T-helper 22 cell (primary cell): ENCODE measurements at regions not wholly inside any gene's neighbourhood (a gene's known extent, or its start where the extent isn't known, plus 50 kb on each side); places are given as distances from the start of the nearest gene placed in this dataset.

Experiments used
- DNase-seq: peaks from one replicate; pipeline ENCODE4 v3.0.0-alpha.2; 2020; ENCODE audit warnings: low read depth

DNA sequence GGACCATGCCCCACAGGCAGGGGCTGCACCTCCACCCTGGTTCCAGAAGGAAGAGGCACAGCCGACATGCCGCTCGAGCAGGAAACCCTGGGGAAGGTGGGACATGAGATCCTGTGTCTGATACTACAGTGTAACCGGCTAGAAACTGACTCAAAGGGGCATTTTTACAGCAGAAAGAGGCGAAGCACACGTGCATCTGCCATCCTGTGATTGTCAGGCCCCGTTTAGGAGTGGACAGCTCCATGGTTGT lies 62.7 kb downstream of the SIK1 start:
- no peak for DNase-seq

DNA sequence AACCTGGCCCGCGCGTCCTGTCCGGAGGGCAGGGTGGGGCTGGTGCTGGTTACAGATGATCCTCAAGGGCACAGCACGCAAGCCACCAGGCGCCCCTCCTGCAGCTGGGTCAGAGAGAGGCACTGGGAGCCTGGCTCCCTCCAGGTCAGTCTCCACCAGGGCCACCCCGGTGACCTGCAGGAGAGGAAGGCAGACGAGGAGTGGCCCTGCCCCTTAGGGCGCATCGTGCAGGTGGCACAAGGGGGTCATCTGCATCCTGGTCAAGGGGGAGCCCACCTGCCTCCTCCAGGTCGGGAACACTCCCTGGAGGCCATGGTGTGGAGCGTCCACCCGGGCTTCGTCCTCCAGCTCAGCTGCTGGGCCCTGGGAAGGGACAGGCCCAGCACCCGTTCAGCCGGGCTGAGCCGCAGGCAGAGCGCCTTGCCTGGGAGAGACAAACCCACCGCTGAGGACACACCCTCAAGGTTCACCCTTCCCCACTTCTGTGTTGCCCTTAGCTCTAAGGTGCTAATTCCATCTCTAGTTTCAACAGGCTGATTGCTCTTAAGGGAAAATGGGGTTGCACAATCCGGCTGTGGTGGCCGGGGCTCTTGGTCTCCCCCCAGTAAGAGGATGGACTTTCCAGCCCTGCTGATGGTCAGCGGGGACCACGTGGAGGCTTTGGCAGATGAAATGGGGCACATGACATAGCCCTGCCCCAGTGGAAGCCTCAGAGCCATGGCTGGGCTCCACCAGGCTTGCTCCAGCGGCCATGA lies 63.2 kb downstream of the SIK1 start:
- no peak for DNase-seq

DNA sequence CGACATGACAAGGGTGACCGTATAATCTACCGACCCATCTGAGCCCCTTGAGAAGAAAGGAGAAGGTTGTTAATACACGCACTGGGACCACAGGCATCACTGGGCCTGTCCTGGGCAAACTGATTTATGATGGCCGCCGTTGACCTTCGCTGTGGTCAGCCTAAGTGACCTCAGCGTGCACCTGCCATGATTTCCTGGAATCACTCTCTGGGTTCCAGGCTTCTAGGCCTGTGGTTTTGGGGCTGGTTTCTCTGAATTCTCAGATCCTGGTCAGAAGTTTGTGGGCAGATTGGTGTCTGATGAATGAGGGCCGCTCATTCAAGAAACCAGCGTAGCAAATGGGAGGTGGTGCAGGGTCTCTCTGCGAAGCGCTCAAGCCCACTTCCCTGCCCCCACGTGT lies 64.0 kb downstream of the SIK1 start:
- no peak for DNase-seq

DNA sequence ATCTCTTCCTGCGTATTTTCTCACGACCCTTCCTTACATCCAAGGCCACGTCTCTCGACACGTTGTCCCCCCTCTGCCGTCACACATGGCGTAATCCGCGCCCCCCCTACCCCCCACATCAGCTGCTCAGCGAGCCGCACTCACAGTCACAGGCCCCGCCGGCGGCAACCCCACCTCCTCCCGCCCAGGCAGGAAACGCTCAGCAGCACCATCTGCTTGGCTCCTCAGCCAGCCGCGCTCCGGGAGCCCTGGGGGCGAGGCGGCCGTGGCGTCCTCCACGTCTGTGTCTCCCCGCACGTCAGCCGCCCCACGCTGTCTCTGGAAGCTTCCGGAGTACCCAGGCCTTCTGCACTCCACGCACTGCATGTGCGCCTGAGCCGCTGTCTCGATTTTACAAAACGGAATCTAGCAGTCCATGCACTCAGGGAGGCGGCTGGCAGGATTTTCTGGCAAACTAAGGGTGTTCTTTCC lies 64.6 kb downstream of the SIK1 start:
- DNase-seq: peak; percentile 72

DNA sequence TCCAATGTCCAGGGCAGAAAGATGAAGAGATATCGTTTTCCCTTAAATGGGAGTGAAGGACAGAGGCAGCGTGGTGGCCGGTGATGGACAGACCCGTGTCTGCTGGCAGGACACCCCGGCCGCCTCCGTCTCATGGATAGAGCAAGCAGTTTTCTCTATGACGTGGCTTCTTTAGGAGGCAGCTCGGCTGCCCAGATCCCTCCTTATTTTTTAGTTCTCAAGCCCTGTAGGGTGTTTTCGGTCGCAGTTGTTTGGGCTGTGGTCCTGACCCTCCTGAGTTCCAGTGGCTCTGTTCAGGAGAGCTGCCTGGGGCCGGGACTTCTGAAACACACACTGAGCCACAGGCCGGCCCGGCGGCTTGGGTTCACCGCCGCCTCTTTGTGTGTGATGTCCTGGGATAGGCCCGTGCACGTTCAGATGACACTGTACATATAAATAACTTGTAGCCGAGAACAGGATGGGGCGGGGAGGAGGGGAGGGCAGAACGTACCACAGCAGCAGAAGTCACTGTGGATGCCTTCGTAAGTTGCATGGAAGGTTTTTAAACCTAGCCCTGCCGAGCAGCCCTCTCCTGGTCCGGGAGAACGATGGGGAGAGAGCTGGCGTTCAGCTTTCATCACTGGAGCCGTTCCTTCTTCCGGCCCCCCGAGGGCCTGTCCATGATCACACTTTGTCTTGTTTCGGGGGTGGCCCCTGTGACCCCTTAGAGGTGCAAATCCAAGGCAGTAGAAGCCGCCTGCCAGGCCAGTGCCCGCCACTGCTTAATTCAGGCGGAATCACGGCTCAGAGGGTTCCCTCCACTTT lies 65.2 kb downstream of the SIK1 start:
- DNase-seq: peak; percentile 34

DNA sequence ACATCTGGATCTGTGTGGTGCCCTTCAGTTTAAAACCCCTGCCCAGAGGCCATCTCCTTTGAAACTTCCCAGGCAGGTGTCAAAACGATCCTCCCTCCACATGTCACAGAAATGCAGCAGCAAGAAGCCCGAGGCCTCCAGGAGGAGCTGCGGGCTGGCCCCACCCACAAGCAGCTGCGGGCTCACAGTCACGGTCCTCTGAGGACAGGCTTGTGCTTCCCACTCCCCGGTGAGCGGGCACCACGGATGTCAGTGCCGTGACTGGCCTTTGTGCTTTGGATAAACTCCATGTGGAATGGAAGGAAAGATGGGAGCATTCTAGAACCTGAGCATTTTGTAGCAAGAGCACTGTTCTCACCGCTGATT lies 65.8 kb downstream of the SIK1 start:
- DNase-seq: no peak

DNA sequence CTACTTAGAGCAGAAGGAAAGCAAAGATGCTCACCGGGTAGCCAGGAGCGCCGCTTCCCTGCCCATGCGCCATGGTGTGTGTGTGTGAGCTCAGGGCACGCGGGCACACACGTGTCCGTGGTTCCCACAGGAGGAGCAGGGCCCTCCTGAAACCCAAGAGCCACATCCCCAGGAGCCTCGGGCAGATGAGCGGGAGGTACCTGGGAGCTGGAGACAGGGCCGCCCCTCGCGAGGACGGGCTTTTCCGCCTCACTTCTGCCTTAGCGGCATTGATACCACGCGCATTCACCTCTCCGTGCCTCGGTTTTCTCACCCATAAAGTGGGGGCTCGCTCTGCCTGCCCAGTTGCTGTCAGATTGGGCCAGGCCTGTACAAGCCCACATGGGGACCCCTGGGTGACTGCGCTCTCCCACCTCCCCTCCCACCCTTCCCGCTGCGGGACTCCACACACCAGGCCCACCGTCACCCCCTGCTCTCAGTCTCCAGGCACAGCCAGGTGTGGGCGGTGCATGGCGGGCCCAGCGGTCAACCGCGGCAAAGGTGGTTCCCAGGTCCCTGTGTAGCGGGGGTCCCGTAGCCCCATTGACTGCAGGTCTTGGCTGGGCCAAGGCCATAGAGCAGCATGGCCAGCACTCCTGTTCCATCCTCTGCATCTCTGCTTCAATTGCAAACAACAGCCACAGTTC lies 66.3 kb downstream of the SIK1 start:
- DNase-seq: no peak

DNA sequence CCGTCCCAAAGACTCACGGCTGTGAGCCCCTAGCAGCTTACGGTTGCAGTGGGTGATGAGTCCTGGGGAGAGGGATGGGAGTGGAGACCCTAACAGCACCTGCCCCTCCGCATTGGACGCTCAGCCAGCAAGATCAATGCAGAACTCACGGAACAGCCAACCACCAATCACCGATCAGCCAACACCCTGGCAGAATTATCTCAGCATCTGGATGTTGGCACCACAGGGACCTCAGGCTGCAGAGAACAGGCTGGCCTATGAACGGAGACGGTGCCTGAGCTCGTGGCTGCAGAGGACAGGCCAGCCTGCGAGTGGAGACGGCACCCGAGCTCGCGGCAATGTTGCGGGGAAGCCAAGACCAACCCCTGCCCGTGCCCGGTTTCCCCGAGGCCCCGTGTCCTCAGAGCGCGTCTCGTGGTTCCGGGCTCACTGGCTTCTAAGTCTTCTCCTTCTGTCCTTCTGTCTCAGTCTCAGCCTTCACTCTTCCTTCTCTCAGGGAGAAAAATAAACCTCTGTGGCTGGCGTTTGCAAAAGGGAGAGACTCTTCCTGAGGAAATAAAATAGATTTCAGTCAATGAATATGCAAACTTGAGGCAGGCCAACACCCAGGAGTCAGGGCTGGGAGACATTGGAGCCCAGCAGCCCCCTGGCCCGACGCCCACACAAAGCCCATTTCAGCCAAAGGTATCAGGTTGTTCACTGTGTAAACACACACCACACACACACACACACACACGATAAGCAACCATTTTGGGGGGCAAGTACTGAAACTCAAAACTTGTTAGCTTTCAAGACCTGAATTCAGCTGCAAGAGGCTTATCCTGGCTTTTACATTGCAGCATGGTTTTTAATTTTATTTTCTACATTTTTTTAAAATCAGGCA lies 67.8 kb downstream of the SIK1 start:
- no peak for DNase-seq

DNA sequence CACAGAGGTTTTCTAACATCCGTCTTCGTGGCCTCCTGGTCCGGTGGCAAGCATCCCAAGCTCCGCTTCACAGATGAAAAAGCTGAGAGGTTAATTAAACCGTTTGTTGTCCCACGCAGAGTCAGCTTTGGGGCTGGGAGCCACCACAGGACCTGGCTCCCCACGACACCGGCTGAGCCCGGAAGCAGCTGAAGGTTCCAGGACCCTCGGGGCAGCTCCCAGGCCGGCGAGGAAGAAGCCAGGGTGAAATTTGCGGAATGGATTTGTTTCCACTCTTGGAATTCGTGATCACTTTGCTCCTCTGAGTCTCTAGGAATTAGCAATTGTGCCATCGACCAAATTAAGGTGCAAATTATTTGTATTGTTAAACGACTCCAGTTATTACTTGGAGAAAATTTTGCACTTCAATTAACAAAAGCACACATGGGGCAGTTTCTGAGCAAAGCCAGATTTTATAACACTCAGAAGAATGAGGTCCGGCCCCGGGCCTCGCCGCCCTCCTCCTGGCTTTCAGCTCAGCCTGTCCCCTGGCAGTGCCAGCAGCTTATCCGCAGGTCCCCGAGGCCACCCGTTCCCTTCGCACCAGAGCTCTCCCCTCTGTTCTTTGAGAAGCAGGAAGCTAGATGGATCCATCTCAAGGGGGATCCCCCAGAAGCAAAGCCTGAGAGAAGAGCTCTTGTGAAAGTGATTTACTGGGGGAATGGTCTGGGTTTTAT lies 69.1 kb downstream of the SIK1 start:
- DNase-seq: no peak

DNA sequence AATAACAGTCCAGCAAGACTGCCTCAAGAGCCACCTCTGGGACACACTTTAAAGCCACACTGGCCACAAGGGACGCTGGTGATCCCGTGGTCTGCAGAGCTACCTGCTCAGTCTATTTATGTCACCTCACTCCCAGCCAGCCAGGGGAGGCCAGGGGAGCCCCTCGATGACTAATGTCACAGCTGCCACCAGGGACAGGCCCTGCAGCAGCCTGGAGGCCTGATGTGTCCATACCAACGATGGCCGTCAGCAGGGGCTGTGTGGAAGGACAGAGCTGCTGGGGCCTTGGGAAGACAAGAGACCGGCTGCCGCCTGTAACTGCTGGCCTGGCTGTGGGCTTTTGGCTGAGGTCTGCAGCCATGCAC lies 71.0 kb downstream of the SIK1 start:
- no peak for DNase-seq

DNA sequence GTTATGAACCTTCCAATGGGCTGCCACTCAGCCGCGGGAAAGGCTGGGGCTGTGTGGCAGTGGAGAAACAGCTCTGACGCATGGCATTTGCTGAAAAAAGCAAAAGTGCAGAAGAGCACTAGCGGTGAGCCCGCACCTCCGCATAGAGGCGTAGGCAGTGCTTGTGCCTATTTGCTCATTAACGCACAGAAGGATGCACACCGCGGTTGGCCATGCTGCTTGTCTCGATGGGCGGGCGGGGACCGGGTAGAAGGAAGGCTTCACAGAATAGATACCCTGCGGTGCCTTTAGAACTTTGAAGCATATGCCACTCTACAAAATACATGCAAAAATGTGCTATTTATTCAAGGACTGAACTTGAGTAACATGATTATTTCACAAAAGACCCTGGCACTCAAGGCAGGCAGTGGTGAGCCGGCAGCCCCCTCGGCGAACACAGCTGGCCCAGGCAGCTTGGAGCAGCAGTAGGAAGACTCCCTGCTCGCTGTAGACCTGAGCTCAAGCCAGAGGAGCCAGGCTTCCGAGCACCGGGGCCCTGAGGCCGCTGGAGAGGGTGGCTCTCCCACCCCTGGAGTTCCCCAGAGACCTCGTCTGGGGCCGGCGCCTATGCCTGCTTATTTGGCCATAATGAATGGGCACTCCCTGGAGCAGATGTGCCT lies 71.5 kb downstream of the SIK1 start:
- no peak for DNase-seq

DNA sequence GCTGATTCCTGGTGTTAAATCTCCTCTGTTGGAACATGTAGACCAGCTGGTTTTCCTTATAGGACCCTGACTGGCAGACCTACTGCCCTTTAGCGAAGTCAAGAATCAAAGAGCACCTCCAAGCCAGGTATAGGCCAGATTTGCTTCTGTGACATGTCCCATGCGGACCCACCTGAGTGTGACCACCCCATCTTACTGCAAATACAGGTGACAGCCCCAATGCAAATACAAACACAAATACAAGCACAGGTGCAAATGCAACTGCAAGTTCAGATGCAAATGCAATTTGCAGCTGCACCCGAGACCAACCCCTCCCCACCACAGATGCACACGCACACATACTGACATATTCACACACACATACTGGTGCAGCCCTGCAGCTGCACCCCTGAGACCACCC lies 72.3 kb downstream of the SIK1 start:
- no peak for DNase-seq

DNA sequence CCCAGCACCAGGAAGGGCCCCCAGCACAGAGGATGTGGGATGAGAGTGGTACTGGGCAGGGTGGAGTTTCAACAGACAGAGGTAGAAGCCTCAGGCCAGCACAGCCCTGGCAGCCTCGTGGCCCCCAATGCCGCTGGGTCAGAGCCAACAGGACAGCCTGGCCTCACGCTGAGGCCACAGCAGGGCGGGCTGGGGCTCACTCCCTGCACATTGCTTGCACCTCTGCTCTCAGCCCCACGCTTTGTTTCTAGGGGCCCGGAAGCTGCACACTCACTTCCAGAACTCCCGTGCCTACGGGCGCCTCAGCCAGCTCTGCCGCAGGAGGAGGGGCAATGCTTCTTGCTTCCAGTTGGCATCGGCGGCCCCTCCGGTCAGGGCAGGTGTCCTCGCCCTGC lies 72.9 kb downstream of the SIK1 start:
- DNase-seq: no peak

DNA sequence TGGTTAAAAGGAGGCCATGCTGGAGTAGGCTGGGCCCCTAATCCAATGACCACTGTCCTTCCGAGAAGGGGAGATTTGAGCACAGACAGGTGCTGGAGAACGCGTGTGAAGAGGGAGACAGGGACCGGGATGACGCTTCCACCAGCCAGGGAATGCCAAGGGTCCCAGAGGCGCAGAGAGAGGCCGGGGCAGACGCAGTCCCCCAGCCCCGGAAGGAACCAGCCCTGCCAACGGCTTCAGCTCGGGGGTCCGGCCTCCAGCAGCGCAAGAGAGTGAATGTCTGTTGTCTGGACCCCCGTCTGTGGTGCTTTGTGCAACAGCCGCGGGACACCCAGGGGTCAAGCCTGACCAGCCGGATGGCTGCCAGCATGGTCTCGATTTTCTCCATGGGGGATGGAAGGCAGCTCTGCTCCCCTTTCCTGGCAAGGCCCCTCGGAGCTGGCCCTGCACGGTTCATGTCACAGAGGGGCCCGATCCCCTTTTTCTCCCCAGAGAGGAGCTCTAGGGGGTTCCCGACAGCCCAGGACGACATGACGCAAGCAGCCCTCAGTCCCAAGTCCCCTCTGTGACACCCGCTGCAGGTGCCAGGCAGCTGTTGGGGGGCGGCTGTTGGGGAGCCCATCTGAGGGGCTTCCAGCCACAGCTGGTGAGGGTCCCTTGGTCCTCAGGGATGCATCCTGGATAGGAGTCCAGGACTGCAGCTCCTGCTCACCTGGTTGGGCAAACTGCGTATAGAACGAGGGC lies 73.5 kb downstream of the SIK1 start:
- no peak for DNase-seq

DNA sequence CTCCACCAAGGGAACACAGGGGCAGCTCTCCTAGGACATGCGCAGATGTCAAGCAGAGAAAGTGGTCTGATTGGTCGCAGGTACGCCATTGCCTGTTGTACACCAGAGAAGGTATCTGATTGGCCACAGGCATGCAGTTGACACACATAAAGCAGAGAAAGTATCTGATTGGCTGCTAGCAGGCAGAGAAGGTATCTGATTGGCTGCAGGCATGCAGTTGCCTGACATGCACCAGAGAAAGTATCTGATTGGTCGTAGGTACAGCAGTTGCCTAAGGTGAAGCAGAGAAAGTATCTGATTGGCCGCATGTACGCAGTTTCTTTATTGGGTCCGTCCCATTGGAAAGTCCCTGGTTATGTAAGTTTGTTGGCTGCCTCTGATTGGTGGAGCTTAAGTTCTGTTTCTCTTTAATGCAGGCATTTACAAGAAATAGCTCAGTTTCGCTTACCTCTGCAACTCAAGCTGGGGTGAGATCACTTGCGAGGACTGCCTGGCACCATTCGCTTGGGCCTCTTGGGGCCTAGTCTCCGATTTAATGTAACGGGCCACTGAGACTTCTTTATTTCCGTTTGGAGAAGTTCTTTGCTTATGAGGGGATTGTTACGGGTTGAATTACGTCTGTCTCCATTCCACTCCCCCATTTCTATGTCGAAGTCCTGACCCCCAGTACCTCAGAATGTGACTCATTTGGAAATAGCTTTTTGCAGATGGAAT lies 74.2 kb downstream of the SIK1 start:
- DNase-seq: no peak

DNA sequence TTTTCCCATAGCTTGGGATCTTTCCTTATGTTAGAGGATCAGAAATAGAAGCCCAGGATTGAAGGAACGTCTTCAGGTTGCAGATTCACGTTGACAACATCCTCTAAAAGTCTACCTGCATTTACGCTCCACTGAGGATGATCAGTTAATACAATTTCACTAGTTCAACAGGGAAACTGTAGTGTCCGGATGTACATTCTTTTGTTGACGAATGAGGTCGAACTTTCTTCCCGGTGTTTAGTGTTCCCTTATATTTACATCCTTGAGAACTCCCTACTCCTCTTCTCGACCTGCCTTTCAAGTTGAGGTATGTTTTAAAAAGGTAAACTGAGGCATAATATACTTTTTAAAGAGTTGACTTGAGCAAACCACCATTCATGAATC lies 74.8 kb downstream of the SIK1 start:
- no peak for DNase-seq

DNA sequence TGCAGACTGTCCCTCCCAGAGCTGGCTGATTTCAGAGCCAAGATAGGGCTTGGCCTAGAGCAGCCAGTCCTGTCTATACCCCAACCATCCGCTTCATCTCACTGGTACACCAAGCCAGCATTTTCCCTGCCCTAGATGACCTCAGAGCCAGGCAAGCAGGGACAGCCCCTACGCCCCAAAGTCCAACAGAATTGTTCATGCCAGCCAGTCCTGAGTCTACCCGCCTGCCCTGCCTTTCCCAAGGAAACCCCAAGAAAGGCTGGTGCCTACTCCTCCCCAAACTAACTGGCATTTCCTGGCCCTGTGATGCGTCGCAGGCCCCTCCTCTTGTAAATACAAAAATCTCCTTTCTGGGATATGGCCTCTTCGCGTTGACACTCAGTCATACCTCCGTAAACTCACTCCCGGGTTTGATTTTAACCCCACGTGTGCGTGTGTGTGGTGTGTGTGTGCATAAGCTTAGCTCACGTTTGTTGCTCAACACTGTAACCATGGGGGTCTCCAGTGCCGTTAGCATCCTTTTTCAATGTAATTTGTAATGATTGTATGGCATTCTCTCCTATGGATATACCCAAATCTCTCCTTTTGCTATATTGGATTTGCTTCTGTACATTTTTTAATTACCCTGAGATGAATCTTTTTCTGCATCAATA lies 75.3 kb downstream of the SIK1 start:
- no peak for DNase-seq

DNA sequence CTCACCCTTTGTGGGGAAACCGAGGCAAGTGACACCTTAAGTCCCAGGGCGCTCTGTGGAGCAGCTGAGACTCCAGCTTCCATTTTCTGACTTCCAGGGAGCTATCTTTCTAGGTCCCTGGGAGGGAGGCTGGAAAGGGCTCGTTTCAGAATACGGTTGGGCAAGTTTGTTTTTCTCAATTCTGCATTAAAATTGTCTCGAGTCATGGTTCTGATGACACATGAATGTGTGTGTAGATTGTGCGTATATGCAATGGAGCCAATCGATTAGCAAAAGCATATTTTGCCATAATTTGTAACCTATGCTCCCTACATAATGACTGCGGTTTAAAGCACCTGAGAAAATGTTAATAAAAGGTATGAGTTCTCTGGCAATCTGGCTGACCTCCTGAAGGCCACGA lies 77.3 kb downstream of the SIK1 start:
- DNase-seq: no peak

DNA sequence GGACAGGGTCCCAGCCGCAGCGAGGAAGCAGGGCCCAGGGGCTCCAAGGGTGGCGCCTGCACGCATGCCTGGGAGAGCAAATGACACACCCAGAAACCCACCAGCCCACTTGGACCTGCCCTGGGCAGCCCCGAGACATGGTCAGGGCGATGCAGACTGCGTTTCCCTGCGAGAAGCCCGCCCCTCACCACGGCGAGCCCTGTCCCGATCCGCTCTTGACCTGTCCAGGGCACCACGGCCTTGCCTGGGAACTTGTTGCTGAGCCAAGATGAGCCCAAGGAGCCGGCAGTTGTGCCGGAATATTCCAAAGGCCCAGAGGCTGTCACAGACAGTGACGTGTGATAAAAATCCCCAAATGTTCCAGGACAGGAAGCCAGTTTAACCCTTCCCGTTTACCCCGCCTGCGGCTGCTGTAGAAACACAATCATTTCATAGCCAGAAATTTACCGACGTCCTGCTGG lies 78.1 kb downstream of the SIK1 start:
- DNase-seq: no peak
